ENCODE measurements at regions not wholly inside any gene's neighbourhood (a gene's known extent, or its start where the extent isn't known, plus 50 kb on each side); places are given as distances from the start of the nearest gene placed in this dataset.
"Not testable (repeated sequence)": the region's sequence is repeated elsewhere in the genome, so short reads cannot be mapped to it uniquely, and the experiment has no call there.

DNA sequence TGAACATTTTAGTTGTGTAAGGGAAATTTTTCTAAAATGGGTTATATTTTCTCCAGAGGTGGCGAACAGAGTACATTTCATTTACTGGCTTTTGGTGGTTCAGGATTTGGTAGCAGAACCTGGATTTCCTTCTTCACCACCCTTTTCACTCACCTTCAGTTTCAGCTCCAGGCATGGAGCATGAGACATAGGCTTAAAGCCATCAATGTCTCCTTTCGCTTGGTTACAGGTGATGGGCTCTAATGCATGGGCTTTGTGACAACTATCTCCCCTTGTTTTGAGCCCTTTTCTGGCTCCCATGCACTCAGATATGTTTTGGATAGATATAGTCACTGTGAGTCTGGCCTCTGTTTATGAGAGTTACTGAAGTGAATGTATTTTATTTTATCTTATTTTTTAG, 96.6 kb upstream of the ANKRD28 start:
- Histone ChIP-seq H3K4me3 (ENCODE audit: low read length in 2 of 2) (no peak overlapping the region), H3K27me3 (ENCODE audit: control insufficient read depth in 1 of 2, insufficient read depth in 2 of 2, low read length in 1 of 2) (no peaks in the 10 kb centered on the region), H3K27ac (ENCODE audit: low read depth in 1 of 2, low read length in 2 of 2) (peak overlapping the region; percentile 64 to 73), H3K4me1 (ENCODE audit: control insufficient read depth in 1 of 2, insufficient read depth in 2 of 2, low read length in 2 of 2) (peaks cover 2 to 5% of the 10 kb centered on the region in 2 donors), H3K36me3 (ENCODE audit: control insufficient read depth in 1 of 2, insufficient read depth in 2 of 2, low read length in 1 of 2) (no peaks in the 10 kb centered on the region), H3K9me3 (ENCODE audit: control insufficient read depth, low read length) (no peaks in the 10 kb centered on the region)
- ATAC-seq (ENCODE audit: low FRiP score), result no peak
- WGBS, 2 donors, result 70 to 77% methylated on average over 2 of the region's 2 CpGs
- DNase-seq, result no peak
- intact Hi-C loops (cut with DNase I), result loop anchor here in 1 of 2 donors (5.0 kb wide), 1 partner anchor 37 kb away; no protein-coding TSS in a partner anchor

GRCh38 chr3:15896500-15896899, 98.7 kb upstream of the ANKRD28 start:
- ATAC-seq (ENCODE audit: low FRiP score), result no peak
- peaks cover 2 to 5% of the 10 kb centered on the region in 2 donors for H3K4me1 ChIP-seq (ENCODE audit: control insufficient read depth in 1 of 2, insufficient read depth in 2 of 2, low read length in 2 of 2)

GRCh38 chr3:15899388-15899787, 101.6 kb upstream of the ANKRD28 start:
- Histone ChIP-seq H3K27ac (ENCODE audit: low read depth in 1 of 2, low read length in 2 of 2) (no peak overlapping the region), H3K9me3 (ENCODE audit: control insufficient read depth, low read length) (no peaks in the 10 kb centered on the region)
- no peak for ATAC-seq (ENCODE audit: low FRiP score)

More at GRCh38 chr3:15896500-15896899, 98.7 kb upstream of the ANKRD28 start:
- Histone ChIP-seq H3K9me3 (ENCODE audit: control insufficient read depth, low read length) (no peaks in the 10 kb centered on the region), H3K27me3 (ENCODE audit: control insufficient read depth in 1 of 2, insufficient read depth in 2 of 2, low read length in 1 of 2) (no peaks in the 10 kb centered on the region), H3K4me3 (ENCODE audit: low read length in 2 of 2) (no peak overlapping the region), H3K27ac (ENCODE audit: low read depth in 1 of 2, low read length in 2 of 2) (no peak overlapping the region), H3K36me3 (ENCODE audit: control insufficient read depth in 1 of 2, insufficient read depth in 2 of 2, low read length in 1 of 2) (no peaks in the 10 kb centered on the region)
- intact Hi-C loops (cut with DNase I), result no loop called here
- no peak for DNase-seq
- WGBS, 2 donors, result 71 to 78% methylated on average over 2 of the region's 2 CpGs

DNA sequence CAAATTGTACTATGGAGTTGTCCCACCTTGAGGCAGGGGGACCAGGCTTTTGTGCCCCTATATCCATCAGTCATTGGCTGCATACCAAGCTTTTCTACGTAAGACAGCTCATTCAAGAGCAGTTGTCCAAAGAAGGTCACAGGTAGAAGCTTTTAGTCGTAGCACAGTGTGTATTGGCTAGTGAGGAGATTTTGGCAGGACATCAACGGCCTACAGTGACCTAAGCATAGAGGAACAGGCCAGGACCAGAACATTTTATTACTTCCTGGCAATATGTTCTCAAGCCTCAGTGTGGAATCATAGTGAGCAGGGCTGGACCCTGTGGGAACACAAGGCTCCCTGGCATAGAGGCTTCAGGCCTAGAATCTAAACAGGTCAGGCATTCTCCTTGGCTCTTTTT, 105.4 kb upstream of the ANKRD28 start:
- no peak overlapping the region for H3K4me3 ChIP-seq (ENCODE audit: low read length in 2 of 2)
- H3K27me3 ChIP-seq (ENCODE audit: control insufficient read depth in 1 of 2, insufficient read depth in 2 of 2, low read length in 1 of 2), result no peaks in the 10 kb centered on the region
- ATAC-seq (ENCODE audit: low FRiP score) (peak; percentile 92), DNase-seq (peak in 1 of 2 donors; percentile 67)
- peaks cover 3 to 9% of the 10 kb centered on the region in 2 donors for H3K4me1 ChIP-seq (ENCODE audit: control insufficient read depth in 1 of 2, insufficient read depth in 2 of 2, low read length in 2 of 2)
- 7 to 8% methylated on average over 3 of the region's 3 CpGs for WGBS, 2 donors
- H3K27ac ChIP-seq (ENCODE audit: low read depth in 1 of 2, low read length in 2 of 2), result peak overlapping the region; percentile 97 to 99
- H3K36me3 ChIP-seq (ENCODE audit: control insufficient read depth in 1 of 2, insufficient read depth in 2 of 2, low read length in 1 of 2), result no peaks in the 10 kb centered on the region
- no peaks in the 10 kb centered on the region for H3K9me3 ChIP-seq (ENCODE audit: control insufficient read depth, low read length)
- intact Hi-C loops (cut with DNase I), result no loop called here

More at GRCh38 chr3:15899388-15899787, 101.6 kb upstream of the ANKRD28 start:
- intact Hi-C loops (cut with DNase I), result no loop called here
- 19 to 33% methylated on average over 2 of the region's 2 CpGs for WGBS, 2 donors
- no peak overlapping the region for H3K4me3 ChIP-seq (ENCODE audit: low read length in 2 of 2)
- H3K4me1 ChIP-seq (ENCODE audit: control insufficient read depth in 1 of 2, insufficient read depth in 2 of 2, low read length in 2 of 2), result peaks cover 3 to 8% of the 10 kb centered on the region in 2 donors
- no peak for DNase-seq
- H3K27me3 ChIP-seq (ENCODE audit: control insufficient read depth in 1 of 2, insufficient read depth in 2 of 2, low read length in 1 of 2), result no peaks in the 10 kb centered on the region
- no peaks in the 10 kb centered on the region for H3K36me3 ChIP-seq (ENCODE audit: control insufficient read depth in 1 of 2, insufficient read depth in 2 of 2, low read length in 1 of 2)

GRCh38 chr3:15903759-15904720, 106.3 kb upstream of the ANKRD28 start:
- ATAC-seq (ENCODE audit: low FRiP score), result peak; percentile 89
- Histone ChIP-seq H3K27ac (ENCODE audit: low read depth in 1 of 2, low read length in 2 of 2) (peak overlapping the region; percentile 97 to 99), H3K27me3 (ENCODE audit: control insufficient read depth in 1 of 2, insufficient read depth in 2 of 2, low read length in 1 of 2) (no peaks in the 10 kb centered on the region)

GRCh38 chr3:15905041-15905440, 107.3 kb upstream of the ANKRD28 start:
- intact Hi-C loops (cut with DNase I), result no loop called here
- no peaks in the 10 kb centered on the region for H3K27me3 ChIP-seq (ENCODE audit: control insufficient read depth in 1 of 2, insufficient read depth in 2 of 2, low read length in 1 of 2)
- no peak overlapping the region for H3K4me3 ChIP-seq (ENCODE audit: low read length in 2 of 2)
- DNase-seq, result no peak
- no peaks in the 10 kb centered on the region for H3K36me3 ChIP-seq (ENCODE audit: control insufficient read depth in 1 of 2, insufficient read depth in 2 of 2, low read length in 1 of 2)
- ATAC-seq (ENCODE audit: low FRiP score), result no peak
- WGBS, 2 donors, result 71 to 77% methylated on average over 1 of the region's 1 CpG
- peaks cover 3 to 9% of the 10 kb centered on the region in 2 donors for H3K4me1 ChIP-seq (ENCODE audit: control insufficient read depth in 1 of 2, insufficient read depth in 2 of 2, low read length in 2 of 2)
- no peaks in the 10 kb centered on the region for H3K9me3 ChIP-seq (ENCODE audit: control insufficient read depth, low read length)
- H3K27ac ChIP-seq (ENCODE audit: low read depth in 1 of 2, low read length in 2 of 2), result no peak overlapping the region

More at GRCh38 chr3:15903759-15904720, 106.3 kb upstream of the ANKRD28 start:
- 38 to 39% methylated on average over 7 of the region's 7 CpGs for WGBS, 2 donors
- Histone ChIP-seq H3K9me3 (ENCODE audit: control insufficient read depth, low read length) (no peaks in the 10 kb centered on the region), H3K4me1 (ENCODE audit: control insufficient read depth in 1 of 2, insufficient read depth in 2 of 2, low read length in 2 of 2) (peaks cover 3 to 9% of the 10 kb centered on the region in 2 donors), H3K4me3 (ENCODE audit: low read length in 2 of 2) (no peak overlapping the region), H3K36me3 (ENCODE audit: control insufficient read depth in 1 of 2, insufficient read depth in 2 of 2, low read length in 1 of 2) (no peaks in the 10 kb centered on the region)
- intact Hi-C loops (cut with DNase I), result no loop called here
- DNase-seq, result peak; percentile 77 to 89

DNA sequence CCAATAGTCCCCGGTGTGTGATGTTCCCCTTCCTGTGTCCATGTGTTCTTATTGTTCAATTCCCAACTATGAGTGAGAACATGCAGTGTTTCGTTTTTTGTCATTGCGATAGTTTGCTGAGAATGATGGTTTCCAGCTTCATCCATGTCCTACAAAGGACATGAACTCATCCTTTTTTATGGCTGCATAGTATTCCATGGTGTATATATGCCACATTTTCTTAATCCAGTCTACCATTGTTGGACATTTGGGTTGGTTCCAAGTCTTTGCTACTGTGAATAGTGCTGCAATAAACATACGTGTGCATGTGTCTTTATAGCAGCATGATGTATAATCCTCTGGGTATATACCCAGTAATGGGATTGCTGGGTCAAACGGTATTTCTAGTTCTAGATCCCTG, 109.6 kb upstream of the ANKRD28 start:
- H3K27ac ChIP-seq (ENCODE audit: low read depth in 1 of 2, low read length in 2 of 2); intact Hi-C loops (cut with DNase I); H3K4me1 ChIP-seq (ENCODE audit: control insufficient read depth in 1 of 2, insufficient read depth in 2 of 2, low read length in 2 of 2); ATAC-seq (ENCODE audit: low FRiP score); H3K4me3 ChIP-seq (ENCODE audit: low read length in 2 of 2); H3K36me3 ChIP-seq (ENCODE audit: control insufficient read depth in 1 of 2, insufficient read depth in 2 of 2, low read length in 1 of 2); H3K27me3 ChIP-seq (ENCODE audit: control insufficient read depth in 1 of 2, insufficient read depth in 2 of 2, low read length in 1 of 2); H3K9me3 ChIP-seq (ENCODE audit: control insufficient read depth, low read length); DNase-seq: not testable (repeated sequence)
- 89 to 92% methylated on average over 5 of the region's 5 CpGs for WGBS, 2 donors

GRCh38 chr3:15918988-15919387, 121.2 kb upstream of the ANKRD28 start:
- DNase-seq, result no peak
- H3K4me1 ChIP-seq (ENCODE audit: control insufficient read depth in 1 of 2, insufficient read depth in 2 of 2, low read length in 2 of 2), result no peaks in the 10 kb centered on the region
- H3K27me3 ChIP-seq (ENCODE audit: control insufficient read depth in 1 of 2, insufficient read depth in 2 of 2, low read length in 1 of 2), result no peaks in the 10 kb centered on the region
- intact Hi-C loops (cut with DNase I), result no loop called here
- no peak overlapping the region for H3K27ac ChIP-seq (ENCODE audit: low read depth in 1 of 2, low read length in 2 of 2)
- no peak overlapping the region for H3K4me3 ChIP-seq (ENCODE audit: low read length in 2 of 2)
- H3K9me3 ChIP-seq (ENCODE audit: control insufficient read depth, low read length), result no peaks in the 10 kb centered on the region
- 89 to 91% methylated on average over 5 of the region's 5 CpGs for WGBS, 2 donors
- ATAC-seq (ENCODE audit: low FRiP score), result no peak
- H3K36me3 ChIP-seq (ENCODE audit: control insufficient read depth in 1 of 2, insufficient read depth in 2 of 2, low read length in 1 of 2), result no peaks in the 10 kb centered on the region

GRCh38 chr3:15919971-15920370, 122.2 kb upstream of the ANKRD28 start:
- Histone ChIP-seq H3K36me3 (ENCODE audit: control insufficient read depth in 1 of 2, insufficient read depth in 2 of 2, low read length in 1 of 2) (no peaks in the 10 kb centered on the region), H3K4me1 (ENCODE audit: control insufficient read depth in 1 of 2, insufficient read depth in 2 of 2, low read length in 2 of 2) (no peaks in the 10 kb centered on the region), H3K4me3 (ENCODE audit: low read length in 2 of 2) (no peak overlapping the region), H3K9me3 (ENCODE audit: control insufficient read depth, low read length) (no peaks in the 10 kb centered on the region), H3K27me3 (ENCODE audit: control insufficient read depth in 1 of 2, insufficient read depth in 2 of 2, low read length in 1 of 2) (no peaks in the 10 kb centered on the region), H3K27ac (ENCODE audit: low read depth in 1 of 2, low read length in 2 of 2) (no peak overlapping the region)
- 91 to 94% methylated on average over 2 of the region's 2 CpGs for WGBS, 2 donors
- intact Hi-C loops (cut with DNase I), result no loop called here
- ATAC-seq (ENCODE audit: low FRiP score), result no peak
- no peak for DNase-seq
